NCI-H510A treated with DMSO at 0.1 percent for 48 hours (cell line): ENCODE measurements at regions not wholly inside any gene's neighbourhood (a gene's known extent, or its start where the extent isn't known, plus 50 kb on each side); places are given as distances from the start of the nearest gene placed in this dataset.
"Not testable (repeated sequence)": the region's sequence is repeated elsewhere in the genome, so short reads cannot be mapped to it uniquely, and the experiment has no call there.

Experiments
- DNase-seq: peaks from one replicate; lab custom pipeline; 2025; lab: John Stamatoyannopoulos, UW

DNA sequence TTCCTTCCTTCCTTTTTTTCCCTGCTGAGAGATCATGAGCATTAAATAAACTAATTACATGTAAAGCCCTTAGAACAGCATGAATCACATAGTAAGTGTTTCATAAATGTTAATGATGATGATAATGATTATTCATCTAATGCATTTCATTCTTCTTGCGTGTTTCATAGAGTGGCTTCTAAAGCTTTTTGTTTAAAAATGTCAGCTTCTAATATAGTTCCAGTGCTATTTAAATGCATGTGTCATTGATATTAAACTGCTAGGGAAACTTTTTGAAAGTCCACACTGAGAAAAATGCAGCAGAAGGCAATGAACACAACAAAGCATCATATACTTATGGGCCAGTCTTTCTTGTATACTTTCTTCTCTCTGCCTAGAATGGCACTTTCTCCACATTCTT is 894.8 kb downstream of the REEP3 start:
- DNase-seq, result no peak

DNA sequence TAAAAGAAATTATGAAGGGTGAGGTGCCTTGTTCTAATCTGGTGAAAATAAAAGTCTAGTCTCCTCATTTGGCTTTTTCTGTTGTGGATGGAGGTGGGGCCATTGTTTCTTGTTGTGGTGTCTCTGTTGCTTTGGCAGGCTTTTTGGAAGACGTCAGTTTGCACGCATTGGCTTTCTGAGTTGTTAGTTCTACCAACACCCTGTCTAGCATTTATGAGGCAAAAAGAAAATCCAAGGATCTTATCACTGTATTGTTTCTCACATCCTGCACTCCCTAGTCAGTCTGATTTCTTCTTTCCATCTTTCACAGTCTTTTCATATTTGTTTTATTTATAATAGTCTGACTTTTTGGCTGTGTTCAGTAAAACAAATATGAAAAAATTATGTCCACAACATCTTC is 898.3 kb downstream of the REEP3 start:
- no peak for DNase-seq

GRCh38 chr10:64426745-64427144 is 905.5 kb downstream of the REEP3 start:
- no peak for DNase-seq

DNA sequence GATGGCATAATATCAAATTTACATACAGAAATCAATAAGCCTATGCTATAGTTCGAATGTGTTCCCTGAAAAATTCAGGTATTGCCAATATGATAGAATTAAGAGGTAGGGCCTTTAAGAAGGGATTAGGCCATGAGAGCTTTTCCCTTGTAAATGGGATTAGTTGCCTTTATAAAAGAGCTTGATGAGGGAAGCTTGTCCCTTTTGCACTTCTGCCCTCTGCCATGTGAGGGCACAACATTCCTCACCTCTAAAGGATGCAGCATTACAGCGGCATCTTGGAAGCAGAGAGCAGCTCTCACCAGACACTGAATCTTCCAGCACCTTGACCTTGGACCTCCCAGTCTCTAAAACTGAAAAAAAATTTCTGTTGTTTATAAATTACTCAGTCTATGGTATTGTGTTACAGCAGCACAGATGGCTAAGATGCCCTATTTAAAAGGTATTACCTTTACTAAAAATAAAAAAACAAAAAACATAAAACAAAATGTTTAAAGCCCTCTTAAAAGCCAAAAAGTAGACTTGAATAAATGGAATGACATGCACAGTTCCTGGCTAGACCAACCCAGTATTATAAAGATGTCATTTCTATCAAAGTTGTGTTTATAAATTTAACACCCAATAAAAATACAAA is 909.6 kb downstream of the REEP3 start:
- no peak for DNase-seq

DNA sequence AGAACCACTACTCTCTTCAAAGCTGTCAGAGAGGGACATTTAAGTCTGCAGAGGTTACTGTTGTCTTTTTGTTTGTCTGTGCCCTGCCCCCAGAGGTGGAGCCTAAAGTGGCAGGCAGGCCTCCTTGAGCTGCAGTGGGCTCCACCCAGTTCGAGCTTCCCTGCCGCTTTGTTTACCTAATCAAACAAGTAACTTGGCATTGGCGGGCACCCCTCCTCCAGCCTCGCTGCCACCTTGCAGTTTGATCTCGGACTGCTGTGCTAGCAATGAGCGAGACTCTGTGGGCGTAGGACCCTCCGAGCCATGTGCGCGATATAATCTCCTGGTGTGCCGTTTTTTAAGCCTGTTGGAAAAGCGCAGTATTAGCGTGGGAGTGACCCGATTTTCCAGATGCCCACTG is 920.7 kb downstream of the REEP3 start:
- DNase-seq, result not testable (repeated sequence)

GRCh38 chr10:64444163-64444562 is 923.0 kb downstream of the REEP3 start:
- no peak for DNase-seq

DNA sequence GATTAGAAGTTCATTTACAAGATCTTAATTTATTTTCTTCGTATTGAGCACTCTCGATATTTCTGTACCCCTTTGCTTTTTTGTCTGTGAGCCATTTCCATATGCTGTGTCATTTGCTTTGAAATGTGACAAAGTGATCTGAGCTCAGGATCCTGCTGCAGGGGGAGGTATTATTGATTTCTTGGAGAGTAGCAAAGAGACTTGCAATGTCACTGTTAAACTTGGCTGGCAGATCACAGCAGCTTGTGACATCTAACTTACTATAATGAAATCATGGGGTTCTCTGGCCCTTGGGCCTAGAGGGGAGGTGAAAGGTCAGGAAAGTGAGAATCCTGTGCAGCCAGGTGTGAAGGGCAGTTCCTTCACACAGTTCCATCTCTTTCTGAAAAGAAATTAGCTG is 923.4 kb downstream of the REEP3 start:
- DNase-seq, result no peak

DNA sequence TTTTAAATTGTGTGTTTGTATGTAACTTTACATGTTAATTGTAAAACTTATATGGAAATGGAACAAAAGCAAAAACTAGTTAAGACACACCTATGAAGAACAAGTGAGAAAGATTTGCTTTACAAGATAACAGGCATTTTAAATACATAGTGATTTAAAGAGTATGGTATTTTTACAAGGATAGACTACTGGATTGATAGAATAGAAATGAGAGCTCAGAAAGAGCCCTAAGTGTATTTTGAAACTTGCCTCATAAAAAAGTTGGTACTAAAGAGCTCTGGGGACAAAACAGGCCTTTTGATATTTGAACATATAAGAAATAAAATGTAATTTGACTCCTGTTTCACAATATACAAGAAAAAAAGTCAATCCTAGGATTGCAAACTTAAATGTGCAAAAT is 928.4 kb downstream of the REEP3 start:
- DNase-seq, result no peak

DNA sequence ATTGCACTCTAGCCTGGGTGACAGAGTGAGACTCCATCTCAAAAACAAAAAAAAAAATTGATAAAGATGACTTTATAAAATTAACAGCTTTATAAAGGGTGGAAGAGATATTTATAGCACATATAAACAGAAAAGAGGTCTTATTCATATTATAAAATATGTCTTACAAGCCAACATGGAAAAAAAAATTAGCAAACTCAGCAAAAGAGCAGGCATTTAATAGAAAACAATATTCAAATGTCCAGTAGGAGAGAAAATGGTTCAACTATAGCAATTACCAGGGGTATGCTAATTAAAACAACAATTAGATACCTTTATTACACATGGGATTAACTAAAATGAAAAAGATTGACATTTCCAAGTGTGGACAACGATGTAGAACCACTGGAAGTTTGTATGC is 929.1 kb downstream of the REEP3 start:
- no peak for DNase-seq

DNA sequence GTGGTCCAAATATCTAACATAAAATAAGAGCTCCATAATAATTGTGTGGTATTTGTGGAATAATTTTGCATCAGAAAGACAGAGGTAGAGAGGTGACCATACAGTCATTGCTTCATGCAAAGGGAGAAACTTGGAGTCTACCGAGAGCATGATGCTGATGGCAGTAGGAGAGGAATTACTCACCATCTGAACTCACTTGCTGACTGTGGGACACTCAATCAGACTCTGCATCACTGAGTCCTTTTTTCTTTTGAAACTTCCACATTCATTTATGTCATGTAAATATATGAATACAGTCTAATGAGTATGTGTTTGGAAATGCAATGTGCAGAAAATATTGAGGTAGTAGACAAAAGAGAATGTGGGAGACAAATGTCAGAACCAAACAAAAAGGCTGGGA is 933.8 kb downstream of the REEP3 start:
- DNase-seq, result no peak

GRCh38 chr10:64458306-64458705 is 937.1 kb downstream of the REEP3 start:
- DNase-seq, result no peak

DNA sequence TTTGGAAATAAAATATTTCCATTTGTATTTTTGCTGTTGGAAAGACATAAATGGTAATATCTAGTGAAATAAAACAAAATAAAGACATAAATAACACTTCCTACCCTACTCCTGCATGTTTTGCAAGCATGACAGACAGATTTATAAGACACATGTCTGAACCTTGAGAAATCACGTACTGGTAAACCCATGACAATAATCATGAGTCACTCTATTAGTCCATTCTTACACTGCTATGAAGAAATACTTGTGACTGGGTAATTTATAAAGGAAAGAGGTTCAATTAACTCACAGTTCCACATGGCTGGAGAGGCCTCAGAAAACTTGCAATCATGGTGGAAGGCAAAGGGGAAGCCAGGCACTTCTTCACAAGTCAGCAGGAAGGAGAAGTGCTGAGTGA is 942.2 kb downstream of the REEP3 start:
- no peak for DNase-seq

DNA sequence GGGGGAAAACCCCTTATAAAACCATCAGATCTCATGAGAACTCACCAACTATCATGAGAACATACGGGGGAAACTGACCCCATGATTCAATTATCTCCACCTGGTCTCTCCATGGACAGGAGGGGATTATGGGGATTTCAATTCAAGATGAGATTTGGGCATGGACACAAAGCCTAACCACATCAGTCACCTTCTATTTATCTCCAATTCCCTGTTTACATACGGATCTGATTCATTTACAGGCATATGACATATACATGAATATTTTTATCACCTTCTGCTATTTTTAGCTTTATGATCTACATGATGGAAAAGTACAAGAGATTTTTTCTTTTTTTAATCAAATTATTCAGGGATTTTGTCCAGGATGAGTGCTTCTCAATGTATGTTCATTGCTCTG is 944.5 kb downstream of the REEP3 start:
- DNase-seq, result no peak

GRCh38 chr10:64468219-64468618 is 947.0 kb downstream of the REEP3 start:
- DNase-seq, result no peak

DNA sequence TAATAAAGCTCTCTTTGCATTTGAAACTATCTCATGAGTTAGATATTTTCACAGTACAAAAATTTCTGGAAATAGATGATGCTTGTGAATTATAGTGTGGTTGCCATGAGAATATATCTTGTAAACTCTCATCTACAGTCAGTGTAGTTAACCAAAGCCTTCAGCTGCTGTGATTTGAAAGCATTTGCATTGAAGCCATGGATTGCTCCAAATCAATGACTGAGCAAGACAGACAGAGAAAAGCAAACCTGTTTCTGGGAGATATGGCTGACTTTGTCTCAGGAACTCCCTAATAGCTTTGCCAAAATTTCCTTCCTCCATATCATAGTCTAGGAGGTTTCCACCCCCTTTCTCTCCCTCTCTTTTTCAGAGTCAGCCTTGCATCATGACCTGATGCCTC is 955.3 kb downstream of the REEP3 start:
- DNase-seq, result no peak

DNA sequence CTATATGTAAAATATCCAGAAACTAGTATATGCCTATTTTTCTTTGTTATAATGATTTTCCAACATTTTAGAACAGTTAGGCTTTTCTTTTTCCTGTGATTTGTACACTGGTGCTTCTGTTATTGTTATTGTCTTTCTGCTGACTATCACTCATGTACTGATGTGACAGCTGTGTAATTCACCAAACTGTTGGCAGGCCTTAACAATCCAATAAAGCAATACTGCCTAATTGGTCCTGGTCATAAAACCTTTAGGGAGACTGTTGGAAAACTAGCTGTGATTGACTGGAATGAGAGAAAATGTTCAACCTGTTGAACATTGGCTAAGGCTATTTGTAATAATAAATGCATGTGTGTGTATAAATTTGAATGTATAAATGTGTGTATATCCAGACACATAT is 956.6 kb downstream of the REEP3 start:
- DNase-seq, result no peak

DNA sequence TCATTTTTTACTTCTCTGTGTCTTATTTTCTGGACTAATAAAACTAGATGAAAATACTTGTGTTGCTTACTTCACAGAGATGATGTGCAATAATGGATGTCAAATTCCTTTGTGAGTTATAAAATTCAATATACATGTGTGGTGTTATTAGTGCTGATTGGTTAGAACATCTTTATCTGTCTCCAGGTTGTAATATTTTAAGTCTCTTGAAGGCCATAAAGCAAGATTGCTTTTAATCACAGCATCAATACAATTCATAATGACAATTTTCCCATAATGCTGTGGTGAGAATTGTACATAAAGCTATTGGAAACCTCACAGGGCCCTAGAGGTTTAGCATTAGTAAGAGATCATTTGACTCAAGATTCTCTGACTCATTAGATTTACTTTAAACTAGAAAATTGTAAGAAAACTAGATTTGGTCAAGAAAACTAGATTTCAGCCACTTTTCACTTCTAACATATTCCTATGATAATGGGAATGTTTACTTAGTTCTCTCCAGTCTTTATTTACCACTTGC is 963.7 kb downstream of the REEP3 start:
- DNase-seq, result no peak

- no peak for DNase-seq
Measured at GRCh38 chr10:64486149-64486548, 964.9 kb downstream of the REEP3 start.

GRCh38 chr10:64486901-64487300 is 965.7 kb downstream of the REEP3 start:
- no peak for DNase-seq

- no peak for DNase-seq
Measured at GRCh38 chr10:64494901-64495300, 973.7 kb downstream of the REEP3 start.

- DNase-seq, result no peak
Measured at GRCh38 chr10:64497306-64497705, 976.1 kb downstream of the REEP3 start.

- DNase-seq, result no peak
Measured at GRCh38 chr10:64501807-64502206, 980.6 kb downstream of the REEP3 start.

GRCh38 chr10:64502936-64503335 is 981.7 kb downstream of the REEP3 start:
- no peak for DNase-seq

DNA sequence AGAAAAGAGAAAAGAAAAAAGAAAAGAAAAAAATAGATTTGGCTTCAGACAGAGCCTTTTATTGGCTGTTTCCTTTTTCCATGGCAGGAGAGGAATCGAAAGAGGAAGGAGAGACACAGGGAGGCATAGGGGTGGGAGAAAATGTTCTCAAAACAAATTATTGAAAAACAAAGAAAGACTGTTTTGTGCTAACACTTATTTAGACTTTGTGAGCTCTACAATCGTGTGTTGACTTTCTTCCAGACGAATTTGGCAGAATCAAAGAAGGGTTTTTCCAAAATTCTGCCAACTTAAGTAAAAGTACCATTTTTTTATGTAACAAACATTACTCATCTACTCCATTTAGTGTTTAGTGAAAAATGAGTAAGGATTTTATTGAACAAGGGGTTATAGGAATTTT is 982.2 kb downstream of the REEP3 start:
- DNase-seq, result no peak

DNA sequence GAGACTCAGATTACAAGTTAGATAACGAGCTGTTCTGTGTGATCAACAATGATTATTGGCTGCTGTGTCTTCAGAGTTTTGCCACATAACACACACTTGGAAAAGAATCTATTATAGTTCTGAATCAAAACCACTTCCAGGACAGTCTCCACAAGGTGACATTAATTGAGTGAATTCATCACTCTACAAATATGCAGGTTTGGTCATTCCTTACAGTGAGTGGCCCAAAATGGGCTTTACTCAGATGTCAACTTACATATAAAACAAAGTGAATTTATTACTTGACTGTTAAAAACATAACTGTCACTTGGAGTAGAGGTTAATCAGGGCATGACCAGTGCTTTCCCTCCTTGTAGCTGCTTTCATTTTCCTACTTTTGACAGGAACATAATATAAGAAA is 984.3 kb downstream of the REEP3 start:
- DNase-seq, result no peak
